EH (cell line): ENCODE measurements at regions not wholly inside any gene's neighbourhood (a gene's known extent, or its start where the extent isn't known, plus 50 kb on each side); places are given as distances from the start of the nearest gene placed in this dataset.
"Not testable (repeated sequence)": the region's sequence is repeated elsewhere in the genome, so short reads cannot be mapped to it uniquely, and the experiment has no call there.

Experiments
- DNase-seq: peaks from one replicate; pipeline ENCODE4 v3.0.0-alpha.2; 2015; ENCODE audit warnings: low read depth

- no peak for DNase-seq
Observed at GRCh38 chr13:62387647-62388046, 972.0 kb upstream of the PCDH20 start.

- not testable (repeated sequence) for DNase-seq
Observed at GRCh38 chr13:62379241-62379640, 963.6 kb upstream of the PCDH20 start.

- DNase-seq = no peak
Observed at GRCh38 chr13:62377838-62378237, 962.2 kb upstream of the PCDH20 start.

GRCh38 chr13:62375653-62376052 lies 960.0 kb upstream of the PCDH20 start:
- DNase-seq = no peak

GRCh38 chr13:62371737-62372136 lies 956.1 kb upstream of the PCDH20 start:
- DNase-seq = no peak

GRCh38 chr13:62367971-62368370 lies 952.3 kb upstream of the PCDH20 start:
- DNase-seq = not testable (repeated sequence)

- no peak for DNase-seq
Observed at GRCh38 chr13:62360609-62361008, 945.0 kb upstream of the PCDH20 start.

- DNase-seq = no peak
Observed at GRCh38 chr13:62358646-62358932, 942.9 kb upstream of the PCDH20 start.

GRCh38 chr13:62357887-62358645 lies 942.4 kb upstream of the PCDH20 start:
- no peak for DNase-seq

GRCh38 chr13:62356977-62357376 lies 941.3 kb upstream of the PCDH20 start:
- DNase-seq = no peak

GRCh38 chr13:62337109-62337880 lies 921.6 kb upstream of the PCDH20 start:
- DNase-seq = no peak

GRCh38 chr13:62336507-62336906 lies 920.9 kb upstream of the PCDH20 start:
- no peak for DNase-seq

- no peak for DNase-seq
Observed at GRCh38 chr13:62333466-62333865, 917.8 kb upstream of the PCDH20 start.

- DNase-seq = no peak
Observed at GRCh38 chr13:62331384-62331783, 915.7 kb upstream of the PCDH20 start.

GRCh38 chr13:62327367-62327766 lies 911.7 kb upstream of the PCDH20 start:
- no peak for DNase-seq

GRCh38 chr13:62324842-62325241 lies 909.2 kb upstream of the PCDH20 start:
- DNase-seq = no peak

GRCh38 chr13:62321895-62322294 lies 906.2 kb upstream of the PCDH20 start:
- no peak for DNase-seq

- DNase-seq = no peak
Observed at GRCh38 chr13:62321139-62321538, 905.5 kb upstream of the PCDH20 start.

GRCh38 chr13:62320129-62321108 lies 904.8 kb upstream of the PCDH20 start:
- no peak for DNase-seq

GRCh38 chr13:62309904-62310303 lies 894.3 kb upstream of the PCDH20 start:
- no peak for DNase-seq

GRCh38 chr13:62305756-62306155 lies 890.1 kb upstream of the PCDH20 start:
- no peak for DNase-seq

- no peak for DNase-seq
Observed at GRCh38 chr13:62302341-62302740, 886.7 kb upstream of the PCDH20 start.

GRCh38 chr13:62299988-62300387 lies 884.3 kb upstream of the PCDH20 start:
- no peak for DNase-seq
